HEK293T (cell line): ENCODE measurements at regions not wholly inside any gene's neighbourhood (a gene's known extent, or its start where the extent isn't known, plus 50 kb on each side); places are given as distances from the start of the nearest gene placed in this dataset.

ENCODE experiments used
- BHLHE40 ChIP-seq: fragments of 450-650 bp; IDR thresholded peaks from 2 replicates; pipeline ENCODE4 v1.6.1; 2016; ENCODE audit warnings: mild to moderate bottlenecking, moderate library complexity, borderline replicate concordance
- CTBP1 ChIP-seq: fragments of 450-650 bp; IDR thresholded peaks from 2 replicates; pipeline ENCODE4 v1.6.1; 2016; ENCODE audit warnings: borderline replicate concordance
- FOXA1 ChIP-seq: fragments of 450-650 bp; IDR thresholded peaks from 2 replicates; pipeline ENCODE4 v1.6.1; 2016; ENCODE audit warnings: mild to moderate bottlenecking
- FOXK2 ChIP-seq: fragments of 450-650 bp; IDR thresholded peaks from 2 replicates; pipeline ENCODE4 v1.6.1; 2016; ENCODE audit warnings: mild to moderate bottlenecking
- SUZ12 ChIP-seq: fragments of 450-650 bp; IDR thresholded peaks from 2 replicates; pipeline ENCODE4 v1.6.1; 2016; ENCODE audit warnings: mild to moderate bottlenecking

- TF ChIP-seq CTBP1 (no peak), SUZ12 (no peak), BHLHE40 (no peak), FOXK2 (no peak), FOXA1 (no peak)
These were observed 107.5 kb upstream of the MAGEC2 start for GRCh38 chrX:142312591-142312990.
